ENCODE measurements at regions not wholly inside any gene's neighbourhood (a gene's known extent, or its start where the extent isn't known, plus 50 kb on each side); places are given as distances from the start of the nearest gene placed in this dataset.

DNA sequence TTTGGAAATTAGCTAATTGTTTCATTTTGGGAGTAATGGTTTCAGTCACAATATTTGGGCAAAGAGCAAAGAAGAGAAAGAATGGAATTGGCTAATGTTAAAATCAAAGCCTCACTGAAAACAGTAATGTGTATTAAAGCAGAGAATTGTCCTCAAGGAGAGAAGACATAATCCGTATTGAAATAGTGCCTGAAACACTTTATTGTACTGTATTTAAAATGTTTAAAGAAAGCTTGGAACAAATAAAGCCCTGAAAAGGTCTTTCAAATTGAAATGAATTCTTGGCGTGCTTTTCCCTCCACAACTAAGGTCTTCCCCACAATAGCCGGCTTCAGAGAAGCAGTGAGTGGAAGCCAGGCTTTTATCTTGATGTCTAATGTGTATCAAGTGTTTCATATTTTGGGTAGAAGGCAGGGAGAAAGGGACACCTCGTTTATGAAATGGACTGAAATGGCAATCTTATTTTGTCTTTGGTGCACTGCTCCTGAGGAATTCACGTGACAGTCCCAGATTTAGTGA lies 212.9 kb upstream of the CRY1 start:
- Mint-ChIP-seq H3K4me3 (no peak overlapping the region), H3K4me1 (peaks cover 19% of the 10 kb centered on the region), H3K36me3 (no peaks in the 10 kb centered on the region), H3K9me3 (peaks cover 5% of the 10 kb centered on the region), H3K27me3 (peaks cover 7% of the 10 kb centered on the region), H3K27ac (no peak overlapping the region)
- CTCF ChIA-PET = no interaction called here
- no peak for DNase-seq

GRCh38 chr12:107308310-107308709 lies 215.0 kb upstream of the CRY1 start:
- CTCF ChIA-PET = interaction anchor here (1.1 to 2.5 kb wide), 5 partner anchors 12 to 298 kb away, joined by 4 to 10 read pairs (median 6); no protein-coding TSS in a partner anchor

GRCh38 chr12:107309020-107309419 lies 215.7 kb upstream of the CRY1 start:
- CTCF ChIA-PET = interaction anchor here (0.6 to 2.5 kb wide), 7 partner anchors 12 to 298 kb away, joined by 3 to 10 read pairs (median 6); no protein-coding TSS in a partner anchor
- Mint-ChIP-seq H3K27ac (peak overlapping the region; percentile 47), H3K4me3 (no peak overlapping the region), H3K27me3 (peaks cover 20% of the 10 kb centered on the region), H3K36me3 (no peaks in the 10 kb centered on the region), H3K9me3 (peaks cover 5% of the 10 kb centered on the region), H3K4me1 (peaks cover 19% of the 10 kb centered on the region)
- DNase-seq = peak; percentile 68

More at GRCh38 chr12:107308310-107308709, 215.0 kb upstream of the CRY1 start:
- Mint-ChIP-seq H3K36me3 (no peaks in the 10 kb centered on the region), H3K4me1 (peaks cover 19% of the 10 kb centered on the region), H3K27me3 (peaks cover 20% of the 10 kb centered on the region), H3K27ac (no peak overlapping the region), H3K4me3 (no peak overlapping the region), H3K9me3 (peaks cover 5% of the 10 kb centered on the region)
- no peak for DNase-seq

GRCh38 chr12:107310621-107311020 lies 217.3 kb upstream of the CRY1 start:
- H3K4me3 Mint-ChIP-seq = no peak overlapping the region
- no peaks in the 10 kb centered on the region for H3K36me3 Mint-ChIP-seq
- no peak overlapping the region for H3K27ac Mint-ChIP-seq
- CTCF ChIA-PET = interaction anchor here (1.5 to 2.5 kb wide), 2 partner anchors 92 to 94 kb away, joined by 4 to 10 read pairs; no protein-coding TSS in a partner anchor
- no peak for DNase-seq
- peaks cover 2% of the 10 kb centered on the region for H3K9me3 Mint-ChIP-seq
- H3K4me1 Mint-ChIP-seq = peaks cover 19% of the 10 kb centered on the region
- H3K27me3 Mint-ChIP-seq = peaks cover 28% of the 10 kb centered on the region

GRCh38 chr12:107311682-107312081 lies 218.3 kb upstream of the CRY1 start:
- no peaks in the 10 kb centered on the region for H3K36me3 Mint-ChIP-seq
- CTCF ChIA-PET = interaction anchor here (1.5 kb wide), 1 partner anchor 91 kb away, joined by 4 read pairs; no protein-coding TSS in a partner anchor
- DNase-seq = no peak
- H3K27me3 Mint-ChIP-seq = peaks cover 34% of the 10 kb centered on the region
- H3K9me3 Mint-ChIP-seq = peaks cover 2% of the 10 kb centered on the region
- no peak overlapping the region for H3K4me3 Mint-ChIP-seq
- peaks cover 19% of the 10 kb centered on the region for H3K4me1 Mint-ChIP-seq
- no peak overlapping the region for H3K27ac Mint-ChIP-seq

DNA sequence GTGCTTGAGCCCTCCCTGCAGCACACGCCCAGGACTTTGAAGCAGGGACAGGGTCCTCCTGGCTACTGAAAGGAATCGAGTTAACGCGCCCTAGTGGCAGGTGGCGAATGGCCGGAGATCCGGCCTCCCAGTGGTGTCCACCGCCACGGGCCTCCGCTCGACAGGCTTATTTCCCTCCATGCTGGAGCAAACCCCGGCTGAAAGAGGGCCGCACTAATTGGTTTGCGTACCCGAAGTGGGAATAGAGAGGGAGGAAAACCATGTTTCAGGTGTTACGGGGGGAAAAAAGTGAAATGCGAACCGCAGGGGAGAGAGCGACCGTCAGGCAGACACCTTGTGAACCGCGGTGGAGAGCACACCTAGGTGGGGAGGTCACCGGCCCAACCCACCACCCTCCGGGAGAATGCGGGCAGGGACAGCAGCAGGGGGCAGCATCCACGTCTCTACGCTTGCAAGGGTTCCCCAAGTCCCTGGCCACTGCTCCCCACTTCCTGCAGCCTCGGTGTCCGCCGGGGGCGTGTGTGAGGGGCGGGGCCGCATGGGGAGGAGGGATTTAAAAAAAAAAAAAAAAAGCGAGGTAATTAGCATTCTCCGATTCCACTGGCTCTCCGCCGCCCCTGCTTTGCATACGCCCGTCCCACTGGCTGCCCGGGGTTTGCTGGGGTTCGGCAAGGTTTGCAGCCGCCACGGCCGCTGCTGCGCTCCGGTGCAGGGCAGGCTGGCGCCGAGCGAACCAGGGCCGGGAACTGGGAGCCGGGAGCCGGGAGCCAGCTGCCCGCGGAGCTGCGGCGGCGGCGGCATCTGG lies 224.6 kb upstream of the CRY1 start:
- peak overlapping the region; percentile 75 for H3K27ac Mint-ChIP-seq
- CTCF ChIA-PET = interaction anchor here (0.8 to 8.0 kb wide), 7 partner anchors 13 to 246 kb away, joined by 3 to 93 read pairs (median 3); no protein-coding TSS in a partner anchor
- peak; percentile 95 for DNase-seq
- peaks cover 31% of the 10 kb centered on the region for H3K4me1 Mint-ChIP-seq
- H3K4me3 Mint-ChIP-seq = peak overlapping the region; percentile 88
- H3K36me3 Mint-ChIP-seq = peaks cover 12% of the 10 kb centered on the region
- peaks cover 25% of the 10 kb centered on the region for H3K27me3 Mint-ChIP-seq
- H3K9me3 Mint-ChIP-seq = no peaks in the 10 kb centered on the region

- Mint-ChIP-seq H3K27me3 (peaks cover 25% of the 10 kb centered on the region), H3K4me3 (peak overlapping the region; percentile 88), H3K27ac (peak overlapping the region; percentile 75), H3K4me1 (peaks cover 36% of the 10 kb centered on the region), H3K36me3 (peaks cover 13% of the 10 kb centered on the region), H3K9me3 (no peaks in the 10 kb centered on the region)
- CTCF ChIA-PET = interaction anchor here (0.8 to 8.0 kb wide), 6 partner anchors 9 to 187 kb away, joined by 3 to 93 read pairs (median 3); no protein-coding TSS in a partner anchor
- no peak for DNase-seq
Observed at GRCh38 chr12:107318556-107318805, 225.1 kb upstream of the CRY1 start.

- peak overlapping the region; percentile 85 for H3K27ac Mint-ChIP-seq
- CTCF ChIA-PET = interaction anchor here (0.8 to 8.0 kb wide), 6 partner anchors 9 to 187 kb away, joined by 3 to 93 read pairs (median 3); no protein-coding TSS in a partner anchor
- peaks cover 13% of the 10 kb centered on the region for H3K36me3 Mint-ChIP-seq
- DNase-seq = peak; percentile 51
- peaks cover 25% of the 10 kb centered on the region for H3K27me3 Mint-ChIP-seq
- peaks cover 41% of the 10 kb centered on the region for H3K4me1 Mint-ChIP-seq
- no peaks in the 10 kb centered on the region for H3K9me3 Mint-ChIP-seq
- H3K4me3 Mint-ChIP-seq = peak overlapping the region; percentile 88
Observed at GRCh38 chr12:107318806-107319532, 225.6 kb upstream of the CRY1 start.

DNA sequence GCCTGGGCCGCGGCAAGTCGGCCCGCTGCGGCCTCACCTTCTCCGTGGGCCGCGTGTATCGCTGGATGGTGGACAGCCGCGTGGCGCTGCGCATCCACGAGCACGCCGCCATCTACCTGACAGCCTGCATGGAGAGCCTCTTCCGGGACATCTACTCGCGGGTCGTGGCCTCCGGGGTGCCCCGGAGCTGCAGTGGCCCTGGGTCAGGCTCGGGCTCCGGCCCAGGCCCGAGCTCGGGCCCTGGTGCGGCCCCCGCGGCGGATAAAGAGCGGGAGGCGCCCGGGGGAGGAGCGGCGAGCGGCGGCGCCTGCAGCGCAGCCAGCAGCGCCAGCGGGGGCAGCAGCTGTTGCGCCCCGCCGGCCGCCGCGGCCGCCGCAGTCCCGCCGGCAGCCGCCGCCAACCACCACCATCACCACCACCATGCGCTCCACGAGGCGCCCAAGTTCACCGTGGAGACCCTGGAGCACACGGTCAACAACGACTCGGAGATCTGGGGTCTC lies 226.2 kb upstream of the CRY1 start:
- DNase-seq = peak; percentile 51
- Mint-ChIP-seq H3K4me1 (peaks cover 46% of the 10 kb centered on the region), H3K9me3 (no peaks in the 10 kb centered on the region), H3K4me3 (peak overlapping the region; percentile 88), H3K27ac (peak overlapping the region; percentile 98), H3K36me3 (peaks cover 13% of the 10 kb centered on the region), H3K27me3 (peaks cover 24% of the 10 kb centered on the region)
- CTCF ChIA-PET = interaction anchor here (0.6 to 8.0 kb wide), 6 partner anchors 8 to 291 kb away, joined by 3 to 93 read pairs (median 6); no protein-coding TSS in a partner anchor

- peak; percentile 92 for DNase-seq
- H3K4me3 Mint-ChIP-seq = peak overlapping the region; percentile 88
Observed at GRCh38 chr12:107320033-107320928, 226.9 kb upstream of the CRY1 start.

DNA sequence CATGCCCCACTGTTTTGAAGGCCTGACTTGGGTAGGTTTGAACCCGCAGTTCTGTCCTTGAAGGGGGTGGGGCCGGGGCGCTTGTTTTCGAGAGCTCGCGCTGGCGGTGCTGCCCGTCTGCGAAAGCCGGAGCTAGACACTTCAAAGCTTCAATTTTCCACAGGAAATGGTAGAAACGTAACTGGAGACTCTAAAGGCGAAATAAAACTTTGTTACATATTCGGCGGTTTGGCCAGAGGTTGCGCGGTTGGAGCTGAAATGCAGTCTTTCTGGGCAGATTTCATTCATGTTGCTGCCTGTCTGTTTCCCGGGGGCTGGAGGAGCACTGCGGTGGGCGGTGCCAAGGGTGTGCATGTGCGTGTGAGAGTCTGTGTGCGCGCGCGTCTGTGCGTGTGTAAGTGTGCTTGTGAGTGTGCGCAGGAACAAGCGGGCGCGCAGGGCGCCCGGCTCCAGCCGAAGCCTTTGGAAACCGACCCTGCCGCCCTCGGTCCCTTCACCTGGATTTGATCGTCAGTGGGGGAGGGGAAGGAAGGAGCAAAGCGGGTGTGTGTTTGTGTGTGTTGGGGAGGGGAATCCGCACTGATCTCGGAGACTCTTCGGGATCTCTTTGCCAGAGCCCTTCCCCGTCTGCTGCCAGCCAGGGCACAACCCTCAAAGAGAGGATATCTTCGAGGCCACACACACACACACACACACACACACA lies 227.7 kb upstream of the CRY1 start:
- peaks cover 52% of the 10 kb centered on the region for H3K4me1 Mint-ChIP-seq
- H3K9me3 Mint-ChIP-seq = no peaks in the 10 kb centered on the region
- H3K27ac Mint-ChIP-seq = peak overlapping the region; percentile 98
- H3K4me3 Mint-ChIP-seq = peak overlapping the region; percentile 88
- CTCF ChIA-PET = interaction anchor here (1.0 to 8.0 kb wide), 9 partner anchors 8 to 365 kb away, joined by 3 to 93 read pairs (median 6); partner anchors contain the start of gene TMEM263
- peak; percentile 90 for DNase-seq
- peaks cover 13% of the 10 kb centered on the region for H3K36me3 Mint-ChIP-seq
- H3K27me3 Mint-ChIP-seq = peaks cover 11% of the 10 kb centered on the region

More at GRCh38 chr12:107320033-107320928, 226.9 kb upstream of the CRY1 start:
- CTCF ChIA-PET = interaction anchor here (0.6 to 8.0 kb wide), 10 partner anchors 9 to 364 kb away, joined by 3 to 93 read pairs (median 6); partner anchors contain the start of gene TMEM263
- Mint-ChIP-seq H3K9me3 (no peaks in the 10 kb centered on the region), H3K36me3 (peaks cover 13% of the 10 kb centered on the region), H3K4me1 (peaks cover 52% of the 10 kb centered on the region), H3K27ac (peak overlapping the region; percentile 98), H3K27me3 (peaks cover 17% of the 10 kb centered on the region)

DNA sequence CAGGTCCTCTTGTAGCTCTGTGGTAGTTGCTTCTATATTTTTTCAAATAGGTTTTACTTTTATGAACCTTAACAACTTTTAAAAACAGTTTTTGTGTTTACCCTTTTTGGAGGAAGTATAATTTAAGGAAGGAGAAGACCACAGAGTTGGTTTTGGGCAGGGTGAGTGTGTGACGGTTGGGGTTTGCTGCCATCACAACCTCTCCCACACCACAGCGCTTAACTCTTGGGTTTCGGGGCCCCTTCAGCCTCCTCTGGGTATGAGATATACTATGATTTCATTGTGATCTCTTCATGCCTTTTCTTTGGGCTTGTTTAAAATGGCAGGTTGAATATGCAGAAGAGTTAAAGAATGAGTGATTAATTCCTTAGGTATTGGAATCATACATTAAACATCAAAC lies 228.7 kb upstream of the CRY1 start:
- peaks cover 6% of the 10 kb centered on the region for H3K27me3 Mint-ChIP-seq
- CTCF ChIA-PET = interaction anchor here (1.4 to 8.0 kb wide), 3 partner anchors 49 to 190 kb away, joined by 4 to 93 read pairs (median 34); no protein-coding TSS in a partner anchor
- H3K36me3 Mint-ChIP-seq = peaks cover 13% of the 10 kb centered on the region
- peak overlapping the region; percentile 98 for H3K27ac Mint-ChIP-seq
- H3K4me1 Mint-ChIP-seq = peaks cover 61% of the 10 kb centered on the region
- H3K9me3 Mint-ChIP-seq = no peaks in the 10 kb centered on the region
- peak overlapping the region; percentile 88 for H3K4me3 Mint-ChIP-seq
- DNase-seq = peak; percentile 64

All from activated naive CD4-positive, alpha-beta T cell treated with anti-CD3 and anti-CD28 coated beads, Interleukin-2, amount 10 ng/mL, durations not matched to agents 7 days and 5 days (primary cell).